ENCODE measurements at regions not wholly inside any gene's neighbourhood (a gene's known extent, or its start where the extent isn't known, plus 50 kb on each side); places are given as distances from the start of the nearest gene placed in this dataset.

DNA sequence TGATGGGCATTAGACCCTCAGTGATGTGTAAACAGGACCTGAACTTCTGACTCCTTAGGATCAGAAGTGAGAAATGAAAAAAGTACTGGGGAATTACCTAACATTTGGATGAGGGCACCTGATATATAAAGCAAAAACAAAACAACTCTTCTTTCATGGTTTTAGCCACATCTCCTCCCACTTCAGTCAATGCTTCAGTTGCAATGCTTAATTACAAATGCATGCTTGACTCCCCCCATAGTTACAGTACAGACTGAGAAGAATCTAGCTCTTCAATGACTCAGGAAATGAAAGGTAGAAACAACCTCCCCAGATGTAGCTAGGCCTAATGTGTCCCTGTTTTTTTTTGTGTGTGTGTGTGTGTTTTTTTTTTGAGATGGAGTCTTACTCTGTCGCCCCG is 276.8 kb upstream of the POU3F3 start:
- no peak overlapping the region for H3K4me3 ChIP-seq (ENCODE audit: low read depth, low read length)
- TF ChIP-seq, protein P1, sequence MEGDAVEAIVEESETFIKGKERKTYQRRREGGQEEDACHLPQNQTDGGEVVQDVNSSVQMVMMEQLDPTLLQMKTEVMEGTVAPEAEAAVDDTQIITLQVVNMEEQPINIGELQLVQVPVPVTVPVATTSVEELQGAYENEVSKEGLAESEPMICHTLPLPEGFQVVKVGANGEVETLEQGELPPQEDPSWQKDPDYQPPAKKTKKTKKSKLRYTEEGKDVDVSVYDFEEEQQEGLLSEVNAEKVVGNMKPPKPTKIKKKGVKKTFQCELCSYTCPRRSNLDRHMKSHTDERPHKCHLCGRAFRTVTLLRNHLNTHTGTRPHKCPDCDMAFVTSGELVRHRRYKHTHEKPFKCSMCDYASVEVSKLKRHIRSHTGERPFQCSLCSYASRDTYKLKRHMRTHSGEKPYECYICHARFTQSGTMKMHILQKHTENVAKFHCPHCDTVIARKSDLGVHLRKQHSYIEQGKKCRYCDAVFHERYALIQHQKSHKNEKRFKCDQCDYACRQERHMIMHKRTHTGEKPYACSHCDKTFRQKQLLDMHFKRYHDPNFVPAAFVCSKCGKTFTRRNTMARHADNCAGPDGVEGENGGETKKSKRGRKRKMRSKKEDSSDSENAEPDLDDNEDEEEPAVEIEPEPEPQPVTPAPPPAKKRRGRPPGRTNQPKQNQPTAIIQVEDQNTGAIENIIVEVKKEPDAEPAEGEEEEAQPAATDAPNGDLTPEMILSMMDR (conservative IDR thresholded peaks at IDR 0.05; ENCODE audit: low read depth, low read length), result no peak
- no peak for DNase-seq (ENCODE audit: low read depth)

DNA sequence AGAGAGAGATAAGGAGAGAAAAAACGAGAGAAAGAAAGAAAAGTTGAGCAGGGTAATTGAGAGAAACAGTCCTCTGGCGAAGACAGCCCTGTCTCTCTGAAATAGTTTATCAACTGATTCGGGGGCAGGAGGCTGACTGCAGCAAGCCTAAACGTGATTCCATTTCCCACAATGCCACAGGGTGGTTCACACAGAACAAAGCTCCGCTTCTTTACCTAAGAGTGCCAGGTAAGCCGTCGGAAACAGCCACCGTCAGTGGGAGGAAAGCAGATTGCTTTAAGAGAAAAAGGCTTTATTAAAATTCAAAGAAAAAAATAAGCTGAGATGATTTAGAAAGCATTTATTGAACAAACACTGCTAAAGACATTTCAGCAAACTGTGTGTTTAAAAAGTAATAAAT is 271.4 kb upstream of the POU3F3 start:
- no peak overlapping the region for H3K4me3 ChIP-seq (ENCODE audit: low read depth, low read length)
- DNase-seq (ENCODE audit: low read depth), result no peak
- TF ChIP-seq, protein P1 (conservative IDR thresholded peaks at IDR 0.05; ENCODE audit: low read depth, low read length), result no peak

DNA sequence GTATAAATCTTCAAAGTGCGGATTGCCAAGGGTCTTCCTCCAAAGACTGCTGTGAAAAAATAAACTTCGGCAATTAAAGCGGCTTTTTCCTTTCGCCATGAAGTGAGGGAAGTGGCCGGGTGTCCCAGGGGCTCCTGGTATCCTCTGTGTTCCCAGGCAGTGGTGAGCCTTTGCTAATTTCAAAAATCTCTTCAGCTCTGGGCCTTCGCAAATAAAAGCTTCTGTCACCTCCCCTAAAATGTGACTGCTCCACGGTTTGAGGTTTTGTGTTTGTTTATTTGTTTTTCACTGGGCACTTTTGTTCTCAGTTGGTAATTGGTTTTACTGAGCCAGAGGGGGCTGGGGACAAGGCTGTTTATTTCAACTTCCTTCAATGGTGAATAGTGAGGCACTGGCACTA is 270.1 kb upstream of the POU3F3 start:
- no peak overlapping the region for H3K4me3 ChIP-seq (ENCODE audit: low read depth, low read length)
- no peak for DNase-seq (ENCODE audit: low read depth)
- TF ChIP-seq, protein P1 (conservative IDR thresholded peaks at IDR 0.05; ENCODE audit: low read depth, low read length), result no peak

DNA sequence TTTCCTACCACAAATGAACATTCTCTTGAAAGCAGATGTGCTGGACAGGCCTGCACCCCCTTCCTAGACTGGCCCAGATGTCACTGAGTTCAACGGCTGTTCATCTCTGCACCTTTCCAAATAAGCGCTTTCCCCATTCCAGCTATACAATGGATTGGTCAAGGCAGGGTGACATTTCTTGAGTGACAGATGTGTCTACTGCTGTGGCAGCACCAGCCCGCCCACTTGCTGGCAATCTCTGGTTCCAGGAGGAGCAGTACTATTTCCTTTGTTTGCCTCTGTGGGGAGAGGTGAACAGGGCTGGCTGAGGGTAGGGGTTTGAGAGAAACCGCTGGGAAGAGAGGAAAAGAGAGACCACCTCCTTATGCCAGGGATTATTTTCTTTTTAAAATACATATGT is 269.5 kb upstream of the POU3F3 start:
- no peak overlapping the region for H3K4me3 ChIP-seq (ENCODE audit: low read depth, low read length)
- TF ChIP-seq, protein P1 (conservative IDR thresholded peaks at IDR 0.05; ENCODE audit: low read depth, low read length), result no peak
- DNase-seq (ENCODE audit: low read depth), result no peak

DNA sequence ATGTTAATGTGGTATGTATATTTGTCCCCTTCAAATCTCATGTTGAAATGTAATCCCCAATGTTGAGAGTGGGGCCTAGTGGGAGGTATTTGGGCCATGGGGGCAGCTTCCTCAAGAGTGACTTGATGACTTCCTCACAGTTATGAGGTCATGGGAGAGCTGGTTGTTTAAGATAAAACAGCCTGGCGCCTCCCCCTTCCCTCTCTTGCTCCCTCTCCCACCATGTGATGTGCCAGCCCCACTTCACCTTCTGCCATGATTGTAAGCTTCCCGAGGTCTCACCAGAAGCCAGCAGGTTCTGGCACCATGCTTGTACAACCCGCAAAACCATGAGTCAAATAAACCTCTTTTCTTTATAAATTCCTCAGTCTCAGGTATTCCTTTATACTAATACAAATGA is 258.3 kb upstream of the POU3F3 start:
- H3K4me3 ChIP-seq (ENCODE audit: low read depth, low read length), result no peak overlapping the region
- TF ChIP-seq, protein P1 (conservative IDR thresholded peaks at IDR 0.05; ENCODE audit: low read depth, low read length), result no peak
- DNase-seq (ENCODE audit: low read depth), result no peak

DNA sequence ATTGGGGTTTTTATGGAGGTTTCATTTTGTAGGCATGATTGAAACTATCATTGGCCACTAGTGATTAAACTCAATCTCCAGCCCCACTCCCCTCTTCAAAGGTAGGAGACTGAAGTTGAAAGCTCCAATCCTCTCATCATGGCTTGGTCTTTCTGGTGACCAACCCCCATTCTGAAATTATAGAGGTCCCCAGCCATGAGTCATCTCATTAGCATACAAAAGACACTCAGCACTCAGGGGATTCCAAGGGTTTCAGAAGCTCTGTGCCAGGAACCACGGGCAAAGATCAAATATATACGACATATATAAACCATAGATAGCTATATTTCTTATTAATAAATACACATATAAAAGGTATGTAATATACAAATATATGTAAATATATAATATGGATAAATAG is 256.0 kb upstream of the POU3F3 start:
- TF ChIP-seq, protein P1 (conservative IDR thresholded peaks at IDR 0.05; ENCODE audit: low read depth, low read length), result no peak
- DNase-seq (ENCODE audit: low read depth), result no peak
- H3K4me3 ChIP-seq (ENCODE audit: low read depth, low read length), result no peak overlapping the region

DNA sequence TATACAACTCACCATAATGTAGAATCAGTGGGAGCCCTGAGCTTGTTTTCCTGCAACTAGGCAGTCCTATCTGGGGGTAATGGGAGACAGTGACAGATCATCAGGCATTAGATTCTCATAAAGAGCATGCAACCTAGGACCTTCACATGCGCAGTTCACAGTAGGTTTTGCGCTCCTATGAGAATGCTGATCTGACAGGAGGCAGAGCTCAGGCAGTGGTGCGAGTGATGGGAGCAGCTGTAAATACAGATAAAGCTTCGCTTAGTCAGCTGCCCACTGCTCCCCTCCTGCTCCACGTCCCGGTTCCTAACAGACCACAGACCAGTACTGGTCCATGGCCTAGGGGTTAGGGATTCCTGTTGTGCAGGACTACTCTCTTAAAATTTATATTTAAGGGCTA is 255.3 kb upstream of the POU3F3 start:
- TF ChIP-seq, protein P1 (conservative IDR thresholded peaks at IDR 0.05; ENCODE audit: low read depth, low read length), result no peak
- no peak for DNase-seq (ENCODE audit: low read depth)

More for the DNA sequence above, 255.3 kb upstream of the POU3F3 start:
- H3K4me3 ChIP-seq (ENCODE audit: low read depth, low read length), result no peak overlapping the region

Data from choroid plexus epithelial cell (primary cell).